NB4 (cell line): ENCODE measurements at regions not wholly inside any gene's neighbourhood (a gene's known extent, or its start where the extent isn't known, plus 50 kb on each side); places are given as distances from the start of the nearest gene placed in this dataset.

ENCODE experiments used
- POLR2A ChIP-seq: IDR thresholded peaks from 2 replicates; pipeline ENCODE4 v1.6.1; 2011; ENCODE audit warnings: mild to moderate bottlenecking; ENCODE audit not compliant: insufficient read length; ENCODE audit errors: extremely low read depth
- TF ChIP-seq, protein P1 (sequence below): IDR thresholded peaks from one replicate; pipeline ENCODE4 v1.5.1; 2012; ENCODE audit warnings: low read depth, low read length

DNA sequence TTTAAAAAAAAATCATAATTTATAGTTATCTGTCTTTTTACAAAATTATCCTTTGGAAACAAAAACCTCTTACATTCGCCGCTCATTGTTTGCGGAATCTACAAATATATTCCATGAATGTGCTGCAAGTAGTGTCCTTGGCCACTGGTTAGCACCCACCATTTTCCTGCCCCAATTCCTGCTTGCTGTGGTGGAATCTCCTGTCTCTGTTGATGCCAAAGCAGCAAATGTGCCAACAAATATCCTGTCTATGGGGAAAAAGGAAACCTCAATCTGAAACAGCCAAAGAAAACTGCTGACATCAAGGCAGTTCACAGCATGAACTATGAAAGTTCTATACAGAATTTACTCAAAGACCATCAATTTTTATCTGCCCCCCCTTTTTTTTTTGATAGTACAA, 603.6 kb downstream of the COL12A1 start:
- TF ChIP-seq, protein P1, sequence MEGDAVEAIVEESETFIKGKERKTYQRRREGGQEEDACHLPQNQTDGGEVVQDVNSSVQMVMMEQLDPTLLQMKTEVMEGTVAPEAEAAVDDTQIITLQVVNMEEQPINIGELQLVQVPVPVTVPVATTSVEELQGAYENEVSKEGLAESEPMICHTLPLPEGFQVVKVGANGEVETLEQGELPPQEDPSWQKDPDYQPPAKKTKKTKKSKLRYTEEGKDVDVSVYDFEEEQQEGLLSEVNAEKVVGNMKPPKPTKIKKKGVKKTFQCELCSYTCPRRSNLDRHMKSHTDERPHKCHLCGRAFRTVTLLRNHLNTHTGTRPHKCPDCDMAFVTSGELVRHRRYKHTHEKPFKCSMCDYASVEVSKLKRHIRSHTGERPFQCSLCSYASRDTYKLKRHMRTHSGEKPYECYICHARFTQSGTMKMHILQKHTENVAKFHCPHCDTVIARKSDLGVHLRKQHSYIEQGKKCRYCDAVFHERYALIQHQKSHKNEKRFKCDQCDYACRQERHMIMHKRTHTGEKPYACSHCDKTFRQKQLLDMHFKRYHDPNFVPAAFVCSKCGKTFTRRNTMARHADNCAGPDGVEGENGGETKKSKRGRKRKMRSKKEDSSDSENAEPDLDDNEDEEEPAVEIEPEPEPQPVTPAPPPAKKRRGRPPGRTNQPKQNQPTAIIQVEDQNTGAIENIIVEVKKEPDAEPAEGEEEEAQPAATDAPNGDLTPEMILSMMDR, result no peak
- no peak for TF ChIP-seq POLR2A
